ENCODE measurements at regions not wholly inside any gene's neighbourhood (a gene's known extent, or its start where the extent isn't known, plus 50 kb on each side); places are given as distances from the start of the nearest gene placed in this dataset.

- TF ChIP-seq REST (IDR thresholded peaks at IDR 0.05; ENCODE audit: unreplicated experiment) (no peak), POLR2AphosphoS5 (IDR thresholded peaks at IDR 0.05; ENCODE audit: low read depth) (no peak)
These were observed 74.8 kb downstream of the SLIT2 start (continued) for GRCh38 chr4:20326460-20326859.

- no peaks in the 10 kb centered on the region for H3K27me3 Mint-ChIP-seq (ENCODE audit: insufficient read depth, low read depth, poor library complexity)
- Histone ChIP-seq H3K27me3 (ENCODE audit: insufficient read depth) (no peaks in the 10 kb centered on the region), H2AFZ (no peak overlapping the region), H3K4me1 (ENCODE audit: insufficient read depth) (no peaks in the 10 kb centered on the region), H4K20me1 (replicated peaks; ENCODE audit: insufficient read depth) (no peaks in the 10 kb centered on the region), H3K4me2 (no peak overlapping the region), H3F3A (replicated peaks; ENCODE audit: low read depth) (no peaks in the 10 kb centered on the region), H3K9me2 (ENCODE audit: insufficient read depth) (no peaks in the 10 kb centered on the region), H3K4me3 (no peak overlapping the region), H3K36me3 (ENCODE audit: insufficient read depth) (no peaks in the 10 kb centered on the region), H3K27ac (ENCODE audit: low read depth) (no peak overlapping the region), H3K79me2 (replicated peaks; ENCODE audit: insufficient read depth) (no peaks in the 10 kb centered on the region)
- H3K9me3 Mint-ChIP-seq = no peaks in the 10 kb centered on the region
- DNase-seq (ENCODE audit: low spot score) (no peak), ATAC-seq (no peak)
- no peaks in the 10 kb centered on the region for H3K36me3 Mint-ChIP-seq (ENCODE audit: low read depth)
- H3K4me3 Mint-ChIP-seq = no peak overlapping the region
- H3K27ac Mint-ChIP-seq = no peak overlapping the region
- H3K4me1 Mint-ChIP-seq = peaks cover 15% of the 10 kb centered on the region; the same call in 2 of the 3 replicates
- TF ChIP-seq REST (IDR thresholded peaks at IDR 0.05; ENCODE audit: unreplicated experiment) (no peak), ZNF331 (CRISPR knock-in tag; IDR thresholded peaks at IDR 0.05; ENCODE audit: low read depth) (no peak), EZH2phosphoT487 (IDR thresholded peaks at IDR 0.05; ENCODE audit: unreplicated experiment) (no peak), CTCF (conservative IDR thresholded peaks at IDR 0.05; ENCODE audit: low read depth in 2 of 2) (no peak), ETS1 (IDR thresholded peaks at IDR 0.05) (no peak), ZNF462 (CRISPR knock-in tag; IDR thresholded peaks at IDR 0.05) (no peak), CREB1 (CRISPR knock-in tag; IDR thresholded peaks at IDR 0.05; ENCODE audit: low read depth) (no peak), EZH2 (IDR thresholded peaks at IDR 0.05; ENCODE audit: low read depth, unreplicated experiment) (no peak)
These were observed 75.3 kb downstream of the SLIT2 start for GRCh38 chr4:20326977-20327376.

Measured in GM23338 (cell line).